CD4-positive, alpha-beta T cell (primary cell): ENCODE measurements at regions not wholly inside any gene's neighbourhood (a gene's known extent, or its start where the extent isn't known, plus 50 kb on each side); places are given as distances from the start of the nearest gene placed in this dataset.

Experiments
- ATAC-seq: fragments of 200-7000 bp; cut with Tn5 transposase; one replicate; pipeline ENCODE4 v1.10.0; 2022; ENCODE audit warnings: mild to moderate bottlenecking; ENCODE audit not compliant: poor library complexity
- CTCF ChIA-PET: fragments of 350-600 bp; sonication (Branson Sonifier 250); formaldehyde crosslinking; loops from one replicate; lab custom pipeline; 2021; ENCODE audit warnings: antibody characterized with exemption, inconsistent platforms; lab: Charles Lee
- POLR2A ChIA-PET: fragments of 350-600 bp; sonication (Branson Sonifier 250); formaldehyde crosslinking; loops from one replicate; lab custom pipeline; 2021; ENCODE audit warnings: antibody characterized with exemption, inconsistent platforms; lab: Charles Lee
- DNase-seq, 14 experiments: peaks; one replicate each; pipeline ENCODE4 v3.0.0-alpha.2; 2013 to 2020; ENCODE audit warnings: mixed read lengths in 2 of 14
- H3K27ac ChIP-seq, 2 donors: one replicate each; pipeline versions ENCODE4 v1.5.1 to v1.7.0; 2013; ENCODE audit warnings: low read length in 2 of 2, low read depth in 1 of 2, mild to moderate bottlenecking in 1 of 2
- H3K27me3 ChIP-seq, 2 experiments: 1 replicate in 1 of 2; 2 replicates in 1 of 2; pipeline versions ENCODE4 v1.6.1 to v1.7.0; 2013; ENCODE audit warnings: low read length in 2 of 2, control low read depth in 1 of 2, mild to moderate bottlenecking in 1 of 2, moderate library complexity in 1 of 2; ENCODE audit not compliant: insufficient read depth in 2 of 2, control insufficient read depth in 1 of 2
- H3K36me3 ChIP-seq: one replicate; pipeline ENCODE4 v1.6.1; 2013; ENCODE audit warnings: low read length, control low read depth; ENCODE audit not compliant: insufficient read depth
- H3K4me1 ChIP-seq: one replicate; pipeline ENCODE4 v1.6.1; 2013; ENCODE audit warnings: low read length, control low read depth; ENCODE audit not compliant: insufficient read depth
- H3K4me3 ChIP-seq: one replicate; pipeline ENCODE4 v1.5.1; 2013; ENCODE audit warnings: mild to moderate bottlenecking, low read length, moderate library complexity
- H3K9me3 ChIP-seq, 2 experiments: 1 replicate in 1 of 2; 2 replicates in 1 of 2; pipeline versions ENCODE4 v1.6.1 to v1.7.0; 2013; ENCODE audit warnings: low read length in 2 of 2, mild to moderate bottlenecking in 2 of 2, control low read depth in 1 of 2, moderate library complexity in 1 of 2; ENCODE audit not compliant: control insufficient read depth in 1 of 2, insufficient read depth in 1 of 2
- H3K27ac Mint-ChIP-seq: one replicate; pipeline ENCODE4 v1.8.0; 2020; ENCODE audit warnings: mixed read lengths
- H3K27me3 Mint-ChIP-seq: one replicate; pipeline ENCODE4 v1.8.0; 2021; ENCODE audit warnings: mixed read lengths
- H3K36me3 Mint-ChIP-seq: one replicate; pipeline ENCODE4 v1.8.0; 2021; ENCODE audit warnings: low read depth, mixed read lengths
- H3K4me1 Mint-ChIP-seq: one replicate; pipeline ENCODE4 v1.8.0; 2021; ENCODE audit warnings: low read depth, mixed read lengths
- H3K4me3 Mint-ChIP-seq: one replicate; pipeline ENCODE4 v1.8.0; 2020; ENCODE audit warnings: mild to moderate bottlenecking, mixed read lengths
- H3K9me3 Mint-ChIP-seq: one replicate; pipeline ENCODE4 v1.8.0; 2020; ENCODE audit warnings: mixed read lengths
- intact Hi-C, 2 experiments: fragments of 100-400 bp; cut with DNase I in 1 of 2; cut with micrococcal nuclease in 1 of 2; formaldehyde crosslinking; loops; one replicate each; pipeline versions ENCODE4 v1.15.1 to v1.9.0; 2023 to 2025; cut with DNase I, micrococcal nuclease
- TF ChIP-seq, protein P1 (sequence below): fragments of 200-600 bp; IDR thresholded peaks from one replicate; pipeline ENCODE4 v1.8.0; 2022; ENCODE audit warnings: antibody characterized with exemption, mild to moderate bottlenecking

DNA sequence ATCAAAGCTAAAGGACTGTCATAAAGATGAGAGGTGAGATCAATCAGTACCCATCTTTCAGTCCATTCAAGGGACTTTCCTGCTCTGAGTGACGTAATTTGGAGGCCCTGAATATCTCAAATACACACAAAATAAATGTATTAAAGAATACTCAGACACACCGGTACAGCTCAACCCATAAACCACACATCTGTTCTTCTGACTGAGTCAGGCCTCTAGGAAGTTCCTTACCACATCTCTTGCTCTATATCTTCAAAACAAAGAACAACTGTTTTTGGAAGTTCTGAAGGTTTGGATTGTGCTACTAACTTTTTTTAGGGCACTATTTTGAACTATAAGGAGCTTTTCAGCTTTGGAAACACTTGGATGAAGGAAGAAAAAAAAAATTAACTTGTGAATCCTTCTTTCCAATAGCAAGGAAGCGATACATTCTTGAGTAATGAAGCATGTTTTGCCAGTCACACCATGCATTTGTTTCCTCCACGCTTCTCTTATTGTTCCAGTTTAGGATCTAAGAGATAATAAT, 866.5 kb upstream of the VRK2 start:
- Histone ChIP-seq H3K27me3 (no peaks in the 10 kb centered on the region), H3K4me1 (no peaks in the 10 kb centered on the region), H3K4me3 (no peak overlapping the region), H3K9me3 (no peaks in the 10 kb centered on the region), H3K36me3 (no peaks in the 10 kb centered on the region), H3K27ac (no peak overlapping the region)
- H3K9me3 Mint-ChIP-seq, result peaks cover 8% of the 10 kb centered on the region
- H3K36me3 Mint-ChIP-seq, result no peaks in the 10 kb centered on the region
- POLR2A ChIA-PET, result no interaction called here
- DNase-seq (no peak), ATAC-seq (no peak)
- no peaks in the 10 kb centered on the region for H3K27me3 Mint-ChIP-seq
- intact Hi-C loops, result no loop called here
- CTCF ChIA-PET, result no interaction called here
- no peak overlapping the region for H3K27ac Mint-ChIP-seq
- H3K4me3 Mint-ChIP-seq, result no peak overlapping the region
- H3K4me1 Mint-ChIP-seq, result no peaks in the 10 kb centered on the region
- TF ChIP-seq, protein P1, sequence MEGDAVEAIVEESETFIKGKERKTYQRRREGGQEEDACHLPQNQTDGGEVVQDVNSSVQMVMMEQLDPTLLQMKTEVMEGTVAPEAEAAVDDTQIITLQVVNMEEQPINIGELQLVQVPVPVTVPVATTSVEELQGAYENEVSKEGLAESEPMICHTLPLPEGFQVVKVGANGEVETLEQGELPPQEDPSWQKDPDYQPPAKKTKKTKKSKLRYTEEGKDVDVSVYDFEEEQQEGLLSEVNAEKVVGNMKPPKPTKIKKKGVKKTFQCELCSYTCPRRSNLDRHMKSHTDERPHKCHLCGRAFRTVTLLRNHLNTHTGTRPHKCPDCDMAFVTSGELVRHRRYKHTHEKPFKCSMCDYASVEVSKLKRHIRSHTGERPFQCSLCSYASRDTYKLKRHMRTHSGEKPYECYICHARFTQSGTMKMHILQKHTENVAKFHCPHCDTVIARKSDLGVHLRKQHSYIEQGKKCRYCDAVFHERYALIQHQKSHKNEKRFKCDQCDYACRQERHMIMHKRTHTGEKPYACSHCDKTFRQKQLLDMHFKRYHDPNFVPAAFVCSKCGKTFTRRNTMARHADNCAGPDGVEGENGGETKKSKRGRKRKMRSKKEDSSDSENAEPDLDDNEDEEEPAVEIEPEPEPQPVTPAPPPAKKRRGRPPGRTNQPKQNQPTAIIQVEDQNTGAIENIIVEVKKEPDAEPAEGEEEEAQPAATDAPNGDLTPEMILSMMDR, result no peak

DNA sequence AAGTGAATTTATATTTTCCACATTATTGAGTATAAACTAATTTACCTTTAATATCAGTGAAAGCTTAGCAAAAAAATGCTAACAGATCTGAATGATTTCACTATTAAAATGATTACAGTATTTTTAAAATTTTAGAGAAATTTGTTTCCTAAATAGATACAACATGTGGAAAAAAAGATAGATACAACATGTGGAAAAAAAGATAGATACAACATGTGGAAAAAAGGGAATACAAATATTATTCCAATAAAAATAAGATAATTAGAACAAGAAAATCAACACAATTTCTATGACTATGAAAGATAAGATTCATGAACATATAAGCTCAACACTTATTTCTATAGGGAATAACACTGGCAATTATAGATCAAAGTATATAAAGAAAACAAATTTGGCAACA, 865.9 kb upstream of the VRK2 start:
- Mint-ChIP-seq H3K27me3 (no peaks in the 10 kb centered on the region), H3K9me3 (peaks cover 10% of the 10 kb centered on the region), H3K4me1 (no peaks in the 10 kb centered on the region), H3K36me3 (no peaks in the 10 kb centered on the region), H3K4me3 (no peak overlapping the region), H3K27ac (no peak overlapping the region)
- Histone ChIP-seq H3K9me3 (no peaks in the 10 kb centered on the region), H3K4me1 (no peaks in the 10 kb centered on the region), H3K27ac (no peak overlapping the region), H3K27me3 (no peaks in the 10 kb centered on the region), H3K36me3 (no peaks in the 10 kb centered on the region), H3K4me3 (no peak overlapping the region)
- POLR2A ChIA-PET, result no interaction called here
- no peak for DNase-seq
- CTCF ChIA-PET, result no interaction called here
- intact Hi-C loops, result no loop called here
- ATAC-seq, result no peak
- TF ChIP-seq, protein P1, result no peak

DNA sequence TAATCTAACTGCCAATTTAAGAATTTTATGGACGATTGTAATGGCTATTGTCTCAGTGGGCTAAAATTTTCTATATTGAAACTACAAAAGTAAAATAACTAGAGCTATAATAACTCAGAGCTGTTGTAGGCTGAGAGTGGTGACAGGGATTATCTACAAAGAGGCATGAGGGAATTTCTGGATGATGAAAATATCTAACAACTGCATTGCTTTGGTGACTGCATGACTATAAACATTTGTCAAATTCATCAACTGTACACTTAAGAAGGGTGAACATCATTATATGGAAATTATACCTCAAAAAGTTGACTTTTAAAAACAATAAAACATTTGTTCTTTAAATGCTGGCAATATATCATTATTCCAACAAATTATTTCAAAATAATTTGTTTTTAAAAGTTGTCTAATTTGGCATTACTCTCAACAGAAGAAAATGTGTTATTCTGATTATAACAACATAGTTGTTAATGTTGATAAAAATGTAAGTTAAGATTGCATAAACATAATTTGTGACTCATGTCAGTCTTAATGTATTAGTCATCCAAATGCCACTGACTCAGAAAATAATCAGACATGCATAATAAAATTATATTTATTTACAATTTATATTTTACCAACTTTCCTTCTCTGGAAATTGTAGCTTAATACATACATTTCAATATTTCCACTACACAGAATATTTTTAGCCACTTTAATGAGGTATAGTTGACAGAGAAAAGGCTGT, 865.1 kb upstream of the VRK2 start:
- Histone ChIP-seq H3K27ac (no peak overlapping the region), H3K27me3 (no peaks in the 10 kb centered on the region), H3K4me3 (no peak overlapping the region), H3K9me3 (no peaks in the 10 kb centered on the region), H3K4me1 (no peaks in the 10 kb centered on the region), H3K36me3 (no peaks in the 10 kb centered on the region)
- CTCF ChIA-PET, result interaction anchor here (1.7 kb wide), 1 partner anchor 8 kb away, joined by 3 read pairs; no protein-coding TSS in a partner anchor
- Mint-ChIP-seq H3K27ac (no peak overlapping the region), H3K4me1 (no peaks in the 10 kb centered on the region), H3K4me3 (no peak overlapping the region), H3K27me3 (no peaks in the 10 kb centered on the region), H3K36me3 (no peaks in the 10 kb centered on the region), H3K9me3 (peaks cover 10% of the 10 kb centered on the region)
- DNase-seq (no peak), ATAC-seq (no peak)
- POLR2A ChIA-PET, result no interaction called here
- intact Hi-C loops, result no loop called here
- TF ChIP-seq, protein P1, result no peak
